Osteoblast (primary cell): ENCODE measurements at regions not wholly inside any gene's neighbourhood (a gene's known extent, or its start where the extent isn't known, plus 50 kb on each side); places are given as distances from the start of the nearest gene placed in this dataset.

ENCODE experiments used
- DNase-seq: peaks from one replicate; pipeline ENCODE4 v3.0.0; 2011; ENCODE audit warnings: low spot score, mixed read lengths; ENCODE audit not compliant: insufficient read length; ENCODE audit errors: missing footprints
- H2AFZ ChIP-seq: 2 replicates; pipeline ENCODE4 v1.6.0; 2011; ENCODE audit warnings: mild to moderate bottlenecking, low read length
- H3K27ac ChIP-seq: 2 replicates; pipeline ENCODE4 v1.5.1; 2011; ENCODE audit warnings: mild to moderate bottlenecking, low read depth, low read length, moderate library complexity
- H3K27me3 ChIP-seq: 2 replicates; pipeline ENCODE4 v1.6.0; 2012; ENCODE audit warnings: mild to moderate bottlenecking, control low read depth, inconsistent platforms, low read length, moderate library complexity; ENCODE audit not compliant: insufficient read depth
- H3K36me3 ChIP-seq: 2 replicates; pipeline ENCODE4 v1.5.1; 2011; ENCODE audit warnings: mild to moderate bottlenecking, low read length, control low read depth, moderate library complexity; ENCODE audit not compliant: insufficient read depth
- H3K4me1 ChIP-seq: 2 replicates; pipeline ENCODE4 v1.5.1; 2011; ENCODE audit warnings: mild to moderate bottlenecking, low read length, control low read depth, moderate library complexity; ENCODE audit not compliant: insufficient read depth
- H3K4me2 ChIP-seq: 2 replicates; pipeline ENCODE4 v1.6.0; 2011; ENCODE audit warnings: mild to moderate bottlenecking, low read length; ENCODE audit not compliant: insufficient read depth
- H3K4me3 ChIP-seq: fragments of 200-600 bp; sonication (generic); 3 replicates; pipeline ENCODE4 v1.5.1; 2012; ENCODE audit warnings: mild to moderate bottlenecking, low read length, inconsistent platforms; ENCODE audit not compliant: insufficient read depth
- H3K79me2 ChIP-seq: 2 replicates; pipeline ENCODE4 v1.6.0; 2012; ENCODE audit warnings: mild to moderate bottlenecking, low read length, control low read depth, inconsistent platforms; ENCODE audit not compliant: insufficient read depth
- H3K9me3 ChIP-seq: 2 replicates; pipeline ENCODE4 v1.5.1; 2011; ENCODE audit warnings: low read depth, low read length, control low read depth
- H4K20me1 ChIP-seq: 2 replicates; pipeline ENCODE4 v1.6.0; 2012; ENCODE audit warnings: mild to moderate bottlenecking, low read length, control low read depth; ENCODE audit not compliant: insufficient read depth
- CTCF ChIP-seq: IDR thresholded peaks from 2 replicates; pipeline ENCODE4 v1.5.1; 2011; ENCODE audit warnings: mild to moderate bottlenecking, low read depth, low read length, moderate library complexity; ENCODE audit errors: extremely low read depth

DNA sequence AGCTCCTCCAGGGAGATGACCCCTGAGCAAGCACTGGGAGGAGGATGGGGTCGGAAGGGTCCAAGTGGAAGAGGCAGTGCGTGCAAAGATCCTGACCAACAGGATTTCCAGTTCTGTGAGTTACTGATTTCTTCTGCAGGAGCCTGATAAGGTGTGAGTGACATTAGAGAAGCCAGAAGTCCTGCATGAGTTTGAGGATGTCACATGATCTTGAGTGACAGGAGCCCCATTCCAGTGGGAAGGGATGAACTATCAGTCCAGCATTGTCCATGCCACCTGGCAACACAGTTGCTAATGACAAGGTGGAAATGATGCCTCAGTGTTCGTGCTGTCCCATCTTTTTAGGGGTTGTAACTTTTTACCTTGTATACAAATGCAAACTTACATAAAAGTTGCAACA is 285.1 kb upstream of the HDAC4 start:
- no peaks in the 10 kb centered on the region for H3K79me2 ChIP-seq

DNA sequence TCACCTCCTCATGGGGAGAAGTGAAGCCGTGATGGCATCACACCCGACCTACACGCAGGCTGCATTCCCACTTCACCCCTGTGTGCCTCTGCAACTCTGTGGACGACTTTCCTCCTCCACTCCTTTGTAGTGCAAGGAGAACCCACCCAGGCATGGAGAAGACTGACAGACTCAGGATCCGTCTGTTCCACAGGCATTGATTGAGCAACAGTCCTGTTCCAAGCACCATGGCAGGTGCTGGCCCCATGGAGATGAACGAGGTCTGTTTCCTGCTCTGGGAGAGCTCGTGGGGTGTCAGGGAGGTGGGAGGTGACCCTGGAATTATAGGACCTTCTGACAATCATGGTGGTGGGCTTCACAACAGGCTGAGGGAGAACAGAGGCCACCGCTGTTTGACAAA is 284.7 kb upstream of the HDAC4 start:
- no peak for TF ChIP-seq CTCF
- no peaks in the 10 kb centered on the region for H3K79me2 ChIP-seq
- no peak overlapping the region for H3K4me3 ChIP-seq
- H3K9me3 ChIP-seq, result no peaks in the 10 kb centered on the region
- H3K36me3 ChIP-seq, result no peaks in the 10 kb centered on the region
- H3K4me1 ChIP-seq, result no peaks in the 10 kb centered on the region
- no peak overlapping the region for H2AFZ ChIP-seq
- DNase-seq, result no peak
- H4K20me1 ChIP-seq, result no peaks in the 10 kb centered on the region
- no peak overlapping the region for H3K4me2 ChIP-seq
- no peak overlapping the region for H3K27ac ChIP-seq
- H3K27me3 ChIP-seq, result no peaks in the 10 kb centered on the region

More for the DNA sequence above, 285.1 kb upstream of the HDAC4 start:
- H3K4me2 ChIP-seq, result no peak overlapping the region
- H4K20me1 ChIP-seq, result no peaks in the 10 kb centered on the region
- H3K9me3 ChIP-seq, result no peaks in the 10 kb centered on the region
- no peak for DNase-seq
- H2AFZ ChIP-seq, result no peak overlapping the region
- H3K4me3 ChIP-seq, result no peak overlapping the region
- no peak overlapping the region for H3K27ac ChIP-seq
- no peak for TF ChIP-seq CTCF
- H3K27me3 ChIP-seq, result no peaks in the 10 kb centered on the region
- no peaks in the 10 kb centered on the region for H3K4me1 ChIP-seq
- no peaks in the 10 kb centered on the region for H3K36me3 ChIP-seq

DNA sequence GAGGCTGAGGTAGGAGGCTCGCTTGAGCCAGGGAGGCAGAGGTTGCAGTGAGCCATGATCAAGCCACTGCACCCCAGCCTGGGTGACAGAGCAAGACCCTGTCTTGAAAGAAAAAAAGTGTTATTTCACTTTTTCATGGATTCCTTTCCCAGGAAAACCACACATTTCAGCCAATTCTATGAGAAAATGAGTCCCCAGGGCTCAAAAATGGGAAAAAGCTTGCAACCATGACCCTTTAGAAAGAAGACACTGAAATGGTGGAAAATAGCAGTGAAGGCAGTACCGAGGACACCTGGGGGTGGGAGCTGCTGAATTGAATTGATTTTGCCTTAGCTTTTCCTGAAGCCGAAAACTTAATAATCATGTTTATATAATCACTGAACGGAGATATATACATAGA is 284.2 kb upstream of the HDAC4 start:
- no peak for DNase-seq
- Histone ChIP-seq H3K27ac (no peak overlapping the region), H3K4me1 (no peaks in the 10 kb centered on the region), H3K36me3 (no peaks in the 10 kb centered on the region), H3K79me2 (no peaks in the 10 kb centered on the region), H3K9me3 (no peaks in the 10 kb centered on the region), H3K4me3 (no peak overlapping the region), H4K20me1 (no peaks in the 10 kb centered on the region), H3K4me2 (no peak overlapping the region), H3K27me3 (no peaks in the 10 kb centered on the region), H2AFZ (no peak overlapping the region)
- no peak for TF ChIP-seq CTCF

GRCh38 chr2:239684271-239684810 is 283.5 kb upstream of the HDAC4 start:
- DNase-seq, result peak; percentile 50
- no peaks in the 10 kb centered on the region for H3K4me1 ChIP-seq
- H3K79me2 ChIP-seq, result no peaks in the 10 kb centered on the region
- H3K36me3 ChIP-seq, result no peaks in the 10 kb centered on the region
- TF ChIP-seq CTCF, result no peak
- no peak overlapping the region for H3K4me3 ChIP-seq
- H2AFZ ChIP-seq, result no peak overlapping the region
- no peaks in the 10 kb centered on the region for H4K20me1 ChIP-seq
- H3K27me3 ChIP-seq, result no peaks in the 10 kb centered on the region
- no peaks in the 10 kb centered on the region for H3K9me3 ChIP-seq
- no peak overlapping the region for H3K4me2 ChIP-seq
- no peak overlapping the region for H3K27ac ChIP-seq
